ENCODE measurements at regions not wholly inside any gene's neighbourhood (a gene's known extent, or its start where the extent isn't known, plus 50 kb on each side); places are given as distances from the start of the nearest gene placed in this dataset.

- Histone ChIP-seq H3K4me3 (ENCODE audit: low read length in 2 of 2) (no peak overlapping the region), H4K8ac (ENCODE audit: low read depth, low read length) (no peak overlapping the region), H3K9me3 (replicated peaks in 1 of 2; ENCODE audit: control insufficient read depth in 2 of 2, insufficient read depth in 1 of 2, low read depth in 1 of 2, low read length in 2 of 2) (no peaks in the 10 kb centered on the region), H3K18ac (ENCODE audit: low read length) (no peak overlapping the region), H2BK120ac (ENCODE audit: low read depth, low read length) (no peak overlapping the region), H3K4me2 (ENCODE audit: insufficient read depth, low read length, poor library complexity, severe bottlenecking) (no peak overlapping the region), H3K14ac (ENCODE audit: low read length) (no peak overlapping the region), H4K91ac (ENCODE audit: low read depth, low read length, poor library complexity) (no peak overlapping the region), H2BK12ac (ENCODE audit: low read length) (no peak overlapping the region), H2BK15ac (ENCODE audit: low read length) (no peak overlapping the region), H2BK5ac (ENCODE audit: low read length) (no peak overlapping the region), H2AFZ (ENCODE audit: low read length) (no peak overlapping the region), H3K23ac (ENCODE audit: low read depth, low read length, poor library complexity) (no peak overlapping the region), H3K4me1 (ENCODE audit: control insufficient read depth in 2 of 2, insufficient read depth in 1 of 2, low read depth in 1 of 2, low read length in 2 of 2) (no peaks in the 10 kb centered on the region), H3K27me3 (ENCODE audit: control insufficient read depth in 3 of 3, insufficient read depth in 3 of 3, low read depth in 1 of 3, low read length in 3 of 3) (no peaks in the 10 kb centered on the region), H3K9ac (ENCODE audit: low read depth, low read length, poor library complexity) (no peak overlapping the region), H2AK5ac (ENCODE audit: low read depth, low read length) (no peak overlapping the region), H3K4ac (ENCODE audit: low read length) (no peak overlapping the region), H3K27ac (replicated peaks; ENCODE audit: low read length) (no peak overlapping the region), H3K79me1 (ENCODE audit: low read depth, low read length) (no peaks in the 10 kb centered on the region), H3K36me3 (replicated peaks in 1 of 2; ENCODE audit: control insufficient read depth in 2 of 2, insufficient read depth in 2 of 2, low read length in 2 of 2) (no peaks in the 10 kb centered on the region)
- DNase-seq (ENCODE audit: low spot score), result no peak
- no CpG with 5 or more reads among the region's 4 CpGs for WGBS, 2 donors (ENCODE audit: extremely low coverage in 2 of 2, insufficient read length in 2 of 2, insufficient replicate concordance in 1 of 2)
Observed at GRCh38 chr3:146854523-146854922, 249.4 kb upstream of the PLSCR5 start.

- H4K91ac ChIP-seq (ENCODE audit: low read depth, low read length, poor library complexity), result no peak overlapping the region
- H3K4me1 ChIP-seq (ENCODE audit: control insufficient read depth in 2 of 2, insufficient read depth in 1 of 2, low read depth in 1 of 2, low read length in 2 of 2), result no peaks in the 10 kb centered on the region
- H2AK5ac ChIP-seq (ENCODE audit: low read depth, low read length), result no peak overlapping the region
- no peak overlapping the region for H3K14ac ChIP-seq (ENCODE audit: low read length)
- H2BK15ac ChIP-seq (ENCODE audit: low read length), result no peak overlapping the region
- H3K27me3 ChIP-seq (ENCODE audit: control insufficient read depth in 3 of 3, insufficient read depth in 3 of 3, low read depth in 1 of 3, low read length in 3 of 3), result no peaks in the 10 kb centered on the region
- no peak for DNase-seq (ENCODE audit: low spot score)
- H2BK5ac ChIP-seq (ENCODE audit: low read length), result no peak overlapping the region
- no peaks in the 10 kb centered on the region for H3K79me1 ChIP-seq (ENCODE audit: low read depth, low read length)
- H4K8ac ChIP-seq (ENCODE audit: low read depth, low read length), result no peak overlapping the region
- H3K9ac ChIP-seq (ENCODE audit: low read depth, low read length, poor library complexity), result no peak overlapping the region
- no peak overlapping the region for H3K18ac ChIP-seq (ENCODE audit: low read length)
- no peak overlapping the region for H2AFZ ChIP-seq (ENCODE audit: low read length)
- no peak overlapping the region for H2BK12ac ChIP-seq (ENCODE audit: low read length)
- whole genome bisulfite sequencing, 2 donors (ENCODE audit: extremely low coverage in 2 of 2, insufficient read length in 2 of 2, insufficient replicate concordance in 1 of 2), result no CpG with 5 or more reads among the region's 2 CpGs
- H3K4me2 ChIP-seq (ENCODE audit: insufficient read depth, low read length, poor library complexity, severe bottlenecking), result no peak overlapping the region
- H3K27ac ChIP-seq (replicated peaks; ENCODE audit: low read length), result no peak overlapping the region
- H2BK120ac ChIP-seq (ENCODE audit: low read depth, low read length), result no peak overlapping the region
- H3K4me3 ChIP-seq (ENCODE audit: low read length in 2 of 2), result no peak overlapping the region
- no peak overlapping the region for H3K4ac ChIP-seq (ENCODE audit: low read length)
- H3K23ac ChIP-seq (ENCODE audit: low read depth, low read length, poor library complexity), result no peak overlapping the region
- no peaks in the 10 kb centered on the region for H3K36me3 ChIP-seq (replicated peaks in 1 of 2; ENCODE audit: control insufficient read depth in 2 of 2, insufficient read depth in 2 of 2, low read length in 2 of 2)
- H3K9me3 ChIP-seq (replicated peaks in 1 of 2; ENCODE audit: control insufficient read depth in 2 of 2, insufficient read depth in 1 of 2, low read depth in 1 of 2, low read length in 2 of 2), result no peaks in the 10 kb centered on the region
Observed at GRCh38 chr3:146851665-146852064, 246.5 kb upstream of the PLSCR5 start.

- no peaks in the 10 kb centered on the region for H3K79me1 ChIP-seq (ENCODE audit: low read depth, low read length)
- H3K9me3 ChIP-seq (replicated peaks in 1 of 2; ENCODE audit: control insufficient read depth in 2 of 2, insufficient read depth in 1 of 2, low read depth in 1 of 2, low read length in 2 of 2), result no peaks in the 10 kb centered on the region
- H4K8ac ChIP-seq (ENCODE audit: low read depth, low read length), result no peak overlapping the region
- H2AK5ac ChIP-seq (ENCODE audit: low read depth, low read length), result no peak overlapping the region
- H2BK15ac ChIP-seq (ENCODE audit: low read length), result no peak overlapping the region
- no peak overlapping the region for H2AFZ ChIP-seq (ENCODE audit: low read length)
- H3K4me1 ChIP-seq (ENCODE audit: control insufficient read depth in 2 of 2, insufficient read depth in 1 of 2, low read depth in 1 of 2, low read length in 2 of 2), result no peaks in the 10 kb centered on the region
- H3K18ac ChIP-seq (ENCODE audit: low read length), result no peak overlapping the region
- no peak overlapping the region for H3K4ac ChIP-seq (ENCODE audit: low read length)
- H3K14ac ChIP-seq (ENCODE audit: low read length), result no peak overlapping the region
- no CpG with 5 or more reads among the region's 3 CpGs for WGBS, 2 donors (ENCODE audit: extremely low coverage in 2 of 2, insufficient read length in 2 of 2, insufficient replicate concordance in 1 of 2)
- no peak overlapping the region for H2BK12ac ChIP-seq (ENCODE audit: low read length)
- no peak for DNase-seq (ENCODE audit: low spot score)
- H3K27me3 ChIP-seq (ENCODE audit: control insufficient read depth in 3 of 3, insufficient read depth in 3 of 3, low read depth in 1 of 3, low read length in 3 of 3), result no peaks in the 10 kb centered on the region
- no peak overlapping the region for H3K9ac ChIP-seq (ENCODE audit: low read depth, low read length, poor library complexity)
- no peak overlapping the region for H3K27ac ChIP-seq (replicated peaks; ENCODE audit: low read length)
- no peak overlapping the region for H2BK5ac ChIP-seq (ENCODE audit: low read length)
- no peak overlapping the region for H3K4me2 ChIP-seq (ENCODE audit: insufficient read depth, low read length, poor library complexity, severe bottlenecking)
- no peak overlapping the region for H2BK120ac ChIP-seq (ENCODE audit: low read depth, low read length)
- H4K91ac ChIP-seq (ENCODE audit: low read depth, low read length, poor library complexity), result no peak overlapping the region
- no peaks in the 10 kb centered on the region for H3K36me3 ChIP-seq (replicated peaks in 1 of 2; ENCODE audit: control insufficient read depth in 2 of 2, insufficient read depth in 2 of 2, low read length in 2 of 2)
- no peak overlapping the region for H3K23ac ChIP-seq (ENCODE audit: low read depth, low read length, poor library complexity)
- H3K4me3 ChIP-seq (ENCODE audit: low read length in 2 of 2), result no peak overlapping the region
Observed at GRCh38 chr3:146845361-146845760, 240.2 kb upstream of the PLSCR5 start.

GRCh38 chr3:146843476-146843875, 238.3 kb upstream of the PLSCR5 start:
- no peak overlapping the region for H3K18ac ChIP-seq (ENCODE audit: low read length)
- no peaks in the 10 kb centered on the region for H3K79me1 ChIP-seq (ENCODE audit: low read depth, low read length)
- H4K8ac ChIP-seq (ENCODE audit: low read depth, low read length), result no peak overlapping the region
- no peak overlapping the region for H3K4me2 ChIP-seq (ENCODE audit: insufficient read depth, low read length, poor library complexity, severe bottlenecking)
- H3K9ac ChIP-seq (ENCODE audit: low read depth, low read length, poor library complexity), result no peak overlapping the region
- H3K27ac ChIP-seq (replicated peaks; ENCODE audit: low read length), result no peak overlapping the region
- DNase-seq (ENCODE audit: low spot score), result no peak
- H3K14ac ChIP-seq (ENCODE audit: low read length), result no peak overlapping the region
- H3K9me3 ChIP-seq (replicated peaks in 1 of 2; ENCODE audit: control insufficient read depth in 2 of 2, insufficient read depth in 1 of 2, low read depth in 1 of 2, low read length in 2 of 2), result no peaks in the 10 kb centered on the region
- no peaks in the 10 kb centered on the region for H3K36me3 ChIP-seq (replicated peaks in 1 of 2; ENCODE audit: control insufficient read depth in 2 of 2, insufficient read depth in 2 of 2, low read length in 2 of 2)
- no peak overlapping the region for H2BK12ac ChIP-seq (ENCODE audit: low read length)
- H3K23ac ChIP-seq (ENCODE audit: low read depth, low read length, poor library complexity), result no peak overlapping the region
- WGBS, 2 donors (ENCODE audit: extremely low coverage in 2 of 2, insufficient read length in 2 of 2, insufficient replicate concordance in 1 of 2), result no CpG with 5 or more reads among the region's 1 CpG
- no peak overlapping the region for H2BK120ac ChIP-seq (ENCODE audit: low read depth, low read length)
- no peak overlapping the region for H2AK5ac ChIP-seq (ENCODE audit: low read depth, low read length)
- no peak overlapping the region for H2AFZ ChIP-seq (ENCODE audit: low read length)
- H3K4me1 ChIP-seq (ENCODE audit: control insufficient read depth in 2 of 2, insufficient read depth in 1 of 2, low read depth in 1 of 2, low read length in 2 of 2), result no peaks in the 10 kb centered on the region
- H3K4ac ChIP-seq (ENCODE audit: low read length), result no peak overlapping the region
- no peak overlapping the region for H3K4me3 ChIP-seq (ENCODE audit: low read length in 2 of 2)
- no peaks in the 10 kb centered on the region for H3K27me3 ChIP-seq (ENCODE audit: control insufficient read depth in 3 of 3, insufficient read depth in 3 of 3, low read depth in 1 of 3, low read length in 3 of 3)
- H2BK15ac ChIP-seq (ENCODE audit: low read length), result no peak overlapping the region
- no peak overlapping the region for H4K91ac ChIP-seq (ENCODE audit: low read depth, low read length, poor library complexity)
- no peak overlapping the region for H2BK5ac ChIP-seq (ENCODE audit: low read length)
